HepG2 (cell line): ENCODE measurements at regions not wholly inside any gene's neighbourhood (a gene's known extent, or its start where the extent isn't known, plus 50 kb on each side); places are given as distances from the start of the nearest gene placed in this dataset.

ENCODE experiments used
- ATAC-seq: fragments of 200-7000 bp; cut with Tn5 transposase; 3 replicates; pipeline ENCODE4 v1.9.1; 2020; ENCODE audit warnings: mild to moderate bottlenecking, moderate library complexity
- BruUV-seq: library from RNA; stranded (reverse); fragments of 400-500 nt; replicated peaks from 2 replicates; lab custom pipeline; 2021; lab: Mats Ljungman, UMichigan
- CTCF ChIA-PET: fragments of 300-600 bp; formaldehyde crosslinking; extraction: SDS; loops from one replicate; lab custom pipeline; 2021; ENCODE audit warnings: low total read pairs, inconsistent platforms, low intra/inter-chr PET ratio; lab: Yijun Ruan, JAX
- POLR2A ChIA-PET: fragments of 350-600 bp; sonication (Branson Sonifier 250); formaldehyde crosslinking; loops from one replicate; lab custom pipeline; 2020; ENCODE audit warnings: antibody characterized with exemption, inconsistent platforms; lab: Yijun Ruan, JAX
- DNase-seq: peaks from one replicate; pipeline ENCODE4 v3.0.0-alpha.2; 2015; ENCODE audit warnings: low spot score
- FAIRE-seq: peaks from 3 replicates; lab custom pipeline; 2011; peaks lifted over from hg19 to GRCh38; lab: Jason Lieb, UNC
- H2AFZ ChIP-seq: one replicate; pipeline ENCODE4 v1.6.1; 2011; ENCODE audit warnings: low read length, inconsistent platforms
- H3K27ac ChIP-seq: fragments of 300-600 bp; 3 replicates; pipeline ENCODE4 v1.8.0; 2011; ENCODE audit warnings: mixed run types, mild to moderate bottlenecking, mixed read lengths, low read length, inconsistent platforms; ENCODE audit not compliant: insufficient read depth; ENCODE audit errors: extremely low read length
- H3K27me3 ChIP-seq, 2 experiments: fragments of 200-600 bp in 1 of 2; 2 replicates in 1 of 2; 3 replicates in 1 of 2; pipeline versions ENCODE4 v1.6.0 to v1.8.0; 2011; ENCODE audit warnings: low read length in 2 of 2, mild to moderate bottlenecking in 2 of 2, moderate library complexity in 2 of 2, inconsistent platforms in 1 of 2; ENCODE audit not compliant: insufficient read depth in 2 of 2, control insufficient read depth in 1 of 2
- H3K36me3 ChIP-seq, 2 experiments: fragments of 200-600 bp in 1 of 2; replicated peaks in 1 of 2; 2 replicates in 1 of 2; 3 replicates in 1 of 2; pipeline versions ENCODE4 v1.5.1 to v1.8.0; 2011; ENCODE audit warnings: low read length in 2 of 2, inconsistent platforms in 1 of 2; ENCODE audit not compliant: insufficient read depth in 2 of 2, control insufficient read depth in 1 of 2
- H3K4me1 ChIP-seq: 2 replicates; pipeline ENCODE4 v1.5.1; 2012; ENCODE audit warnings: low read length, inconsistent platforms; ENCODE audit not compliant: insufficient read depth
- H3K4me2 ChIP-seq: 2 replicates; pipeline ENCODE4 v1.6.0; 2011; ENCODE audit warnings: low read depth, low read length, inconsistent platforms
- H3K4me3 ChIP-seq, 3 experiments: fragments of 200-600 bp in 1 of 3; sonication (generic), shearing (Covaris generic) in 1 of 3; replicated peaks in 1 of 3; 2 replicates each; pipeline ENCODE4 v1.5.1; 2011 to 2016; ENCODE audit warnings: low read length in 3 of 3, inconsistent platforms in 2 of 3, low read depth in 2 of 3, mild to moderate bottlenecking in 2 of 3, control low read depth in 1 of 3, mixed read lengths in 1 of 3; ENCODE audit not compliant: insufficient read depth in 1 of 3
- H3K79me2 ChIP-seq: one replicate; pipeline ENCODE4 v1.6.1; 2011; ENCODE audit warnings: low read length, inconsistent platforms; ENCODE audit not compliant: insufficient read depth
- H3K9ac ChIP-seq: 2 replicates; pipeline ENCODE4 v1.6.0; 2011; ENCODE audit warnings: mild to moderate bottlenecking, low read depth, low read length, inconsistent platforms; ENCODE audit not compliant: insufficient read depth
- H3K9me3 ChIP-seq: 2 replicates; pipeline ENCODE4 v1.5.1; 2012; ENCODE audit warnings: mild to moderate bottlenecking, low read length
- H4K20me1 ChIP-seq: 2 replicates; pipeline ENCODE4 v1.6.0; 2011; ENCODE audit warnings: inconsistent platforms, mild to moderate bottlenecking, low read length, moderate library complexity; ENCODE audit not compliant: insufficient read depth
- ATF2 ChIP-seq: sonication (generic); formaldehyde crosslinking; IDR thresholded peaks from 2 replicates; pipeline ENCODE4 v1.4.0; 2020; ENCODE audit warnings: missing genetic modification reagents
- DR1 ChIP-seq: sonication (generic); formaldehyde crosslinking; IDR thresholded peaks from 2 replicates; pipeline ENCODE4 v1.8.0; 2021; ENCODE audit warnings: mild to moderate bottlenecking, missing genetic modification reagents, inconsistent platforms
- JDP2 ChIP-seq: sonication (generic); formaldehyde crosslinking; IDR thresholded peaks from 2 replicates; pipeline ENCODE4 v1.8.1; 2022; ENCODE audit warnings: missing genetic modification reagents, borderline replicate concordance
- NCOA5 ChIP-seq: sonication (generic); formaldehyde crosslinking; IDR thresholded peaks from 2 replicates; pipeline ENCODE4 v1.4.0; 2020; ENCODE audit warnings: missing genetic modification reagents
- POLR2G ChIP-seq: fragments of 200-400 bp; formaldehyde crosslinking; IDR thresholded peaks from 2 replicates; pipeline ENCODE4 v1.6.1; 2018; ENCODE audit warnings: mild to moderate bottlenecking, low read depth, low read length, moderate library complexity
- SP5 ChIP-seq: IDR thresholded peaks from 2 replicates; pipeline ENCODE4 v1.6.1; 2016; ENCODE audit warnings: low read depth, borderline replicate concordance
- SRSF9 ChIP-seq: fragments of 200-400 bp; formaldehyde crosslinking; IDR thresholded peaks from 2 replicates; pipeline ENCODE4 v1.6.1; 2018; ENCODE audit warnings: borderline replicate concordance, mild to moderate bottlenecking, low read depth, low read length; ENCODE audit not compliant: insufficient read depth, poor library complexity, severe bottlenecking
- TAF1 ChIP-seq: sonication (generic); formaldehyde crosslinking; IDR thresholded peaks from 2 replicates; pipeline ENCODE4 v1.4.0; 2020; ENCODE audit warnings: missing genetic modification reagents
- TBX2 ChIP-seq: sonication (generic); formaldehyde crosslinking; IDR thresholded peaks from 2 replicates; pipeline ENCODE4 v1.5.0; 2020; ENCODE audit warnings: missing genetic modification reagents, mild to moderate bottlenecking, borderline replicate concordance
- TERF1 ChIP-seq: sonication (generic); formaldehyde crosslinking; IDR thresholded peaks from 2 replicates; pipeline ENCODE4 v1.8.0; 2022; ENCODE audit warnings: mild to moderate bottlenecking, missing genetic modification reagents, moderate library complexity
- U2AF1 ChIP-seq: fragments of 200-400 bp; formaldehyde crosslinking; optimal IDR thresholded peaks from 2 replicates; pipeline ENCODE3; 2017; ENCODE audit warnings: mild to moderate bottlenecking, low read depth, low read length
- USF2 ChIP-seq, 2 experiments: sonication (generic) in 1 of 2; formaldehyde crosslinking in 1 of 2; IDR thresholded peaks; 2 replicates each; pipeline versions ENCODE4 v1.5.1 to v1.6.1; 2011 to 2020; ENCODE audit warnings: borderline replicate concordance in 1 of 2, low read depth in 1 of 2, low read length in 1 of 2, mild to moderate bottlenecking in 1 of 2, missing genetic modification reagents in 1 of 2, moderate library complexity in 1 of 2
- YY1 ChIP-seq: IDR thresholded peaks from 2 replicates; pipeline ENCODE4 v1.6.1; 2011; ENCODE audit warnings: low read length, low read depth, moderate library complexity, mild to moderate bottlenecking; ENCODE audit not compliant: insufficient read depth, insufficient replicate concordance
- ZBTB37 ChIP-seq: sonication (generic); formaldehyde crosslinking; IDR thresholded peaks from 2 replicates; pipeline ENCODE4 v1.4.0; 2020; ENCODE audit warnings: mild to moderate bottlenecking, missing genetic modification reagents
- ZFP36L2 ChIP-seq: sonication (generic); formaldehyde crosslinking; IDR thresholded peaks from 2 replicates; pipeline ENCODE4 v1.4.0; 2020; ENCODE audit warnings: missing genetic modification reagents
- ZNF598 ChIP-seq: sonication (generic); formaldehyde crosslinking; IDR thresholded peaks from 2 replicates; pipeline ENCODE4 v1.5.1; 2020; ENCODE audit warnings: mild to moderate bottlenecking, missing genetic modification reagents, borderline replicate concordance
- ZNF605 ChIP-seq: sonication (generic); formaldehyde crosslinking; IDR thresholded peaks from 2 replicates; pipeline ENCODE4 v1.8.0; 2022; ENCODE audit warnings: mild to moderate bottlenecking, missing genetic modification reagents
- ZNF83 ChIP-seq: sonication (generic); formaldehyde crosslinking; IDR thresholded peaks from 2 replicates; pipeline ENCODE4 v1.4.0; 2020; ENCODE audit warnings: missing genetic modification reagents, mild to moderate bottlenecking, borderline replicate concordance
- WGBS: methylation state at CpG from one replicate; pipeline ENCODE4 v1.1.6; 2017; ENCODE audit warnings: low lambda C conversion rate; 5-methylcytosine and 5-hydroxymethylcytosine counted together
- in situ Hi-C: cut with HindIII; loops from 2 replicates; pipeline ENCODE4 v1.10.0; 2017; ENCODE audit warnings: low pct_unique_long_range_greater_than_20kb; ENCODE audit not compliant: extremely low pct_ligation_motif_present
- intact Hi-C: fragments of 100-400 bp; cut with micrococcal nuclease; formaldehyde crosslinking; loops from one replicate; pipeline ENCODE4 v1.10.0; 2022; ENCODE audit not compliant: unreplicated experiment

- TF ChIP-seq USF2 (IDR thresholded peaks at IDR 0.05; ENCODE audit: low read depth, low read length) (no peak), USF2 (CRISPR knock-in tag; IDR thresholded peaks at IDR 0.05; ENCODE audit: borderline replicate concordance) (no peak), YY1 (no peak), U2AF1 (no peak)
Measured at GRCh38 chr3:28973609-28974008, 307.3 kb upstream of the RBMS3 start (continued).

- intact Hi-C loops, result no loop called here
- no peaks in the 10 kb centered on the region for H4K20me1 ChIP-seq
- DNase-seq, result no peak
- TF ChIP-seq ZNF83 (CRISPR knock-in tag) (no peak), TAF1 (CRISPR knock-in tag) (no peak), SP5 (CRISPR knock-in tag) (no peak), TBX2 (CRISPR knock-in tag) (no peak), ATF2 (CRISPR knock-in tag) (no peak), TERF1 (CRISPR knock-in tag) (no peak), SRSF9 (no peak), ZNF598 (CRISPR knock-in tag) (no peak), DR1 (no peak), JDP2 (CRISPR knock-in tag) (no peak), ZNF605 (CRISPR knock-in tag) (no peak), NCOA5 (no peak), POLR2G (no peak), ZBTB37 (CRISPR knock-in tag) (no peak), ZFP36L2 (CRISPR knock-in tag) (no peak)
Measured at GRCh38 chr3:28978092-28978491, 302.8 kb upstream of the RBMS3 start.

More at GRCh38 chr3:28978092-28978491, 302.8 kb upstream of the RBMS3 start:
- in situ Hi-C loops, result no loop called here
- Histone ChIP-seq H3K27me3 (no peaks in the 10 kb centered on the region), H3K9me3 (peaks cover 23% of the 10 kb centered on the region; the same call in 1 of the 2 replicates), H3K4me1 (no peaks in the 10 kb centered on the region), H3K36me3 (no peaks in the 10 kb centered on the region), H3K4me3 (no peak overlapping the region), H3K9ac (no peak overlapping the region), H3K4me2 (no peak overlapping the region), H3K79me2 (no peaks in the 10 kb centered on the region), H2AFZ (no peak overlapping the region), H3K27ac (no peak overlapping the region)
- 13% methylated on average over 3 of the region's 3 CpGs for WGBS
- ChIA-PET CTCF (no interaction called here), POLR2A (no interaction called here)
- no TSS peak for BruUV-seq
- ATAC-seq (no peak), FAIRE-seq (no peak)
